ENCODE measurements at regions not wholly inside any gene's neighbourhood (a gene's known extent, or its start where the extent isn't known, plus 50 kb on each side); places are given as distances from the start of the nearest gene placed in this dataset.
A peak's percentile ranks its signal among the peaks of the same experiment; 100 is the strongest.

- H3K36me3 ChIP-seq (ENCODE audit: control insufficient read depth, insufficient read depth, low read length), result no peaks in the 10 kb centered on the region
- H3K9ac ChIP-seq (ENCODE audit: low read depth, low read length), result no peak overlapping the region
- no peak overlapping the region for H3K27ac ChIP-seq (ENCODE audit: low read depth, low read length)
- no peak overlapping the region for H3K4me3 ChIP-seq (ENCODE audit: low read depth, low read length)
- no peaks in the 10 kb centered on the region for H3K27me3 ChIP-seq (ENCODE audit: control insufficient read depth, insufficient read depth, low read length)
- no peaks in the 10 kb centered on the region for H3K4me1 ChIP-seq (ENCODE audit: control insufficient read depth, insufficient read depth, low read length)
- no peaks in the 10 kb centered on the region for H3K9me3 ChIP-seq (ENCODE audit: control insufficient read depth, insufficient read depth, low read length)
Observed at GRCh38 chr3:22469995-22470394, 719.0 kb upstream of the ZNF385D start.

GRCh38 chr3:22471557-22471956, 720.5 kb upstream of the ZNF385D start:
- Histone ChIP-seq H3K27ac (ENCODE audit: low read depth, low read length) (no peak overlapping the region), H3K27me3 (ENCODE audit: control insufficient read depth, insufficient read depth, low read length) (no peaks in the 10 kb centered on the region), H3K4me1 (ENCODE audit: control insufficient read depth, insufficient read depth, low read length) (no peaks in the 10 kb centered on the region), H3K36me3 (ENCODE audit: control insufficient read depth, insufficient read depth, low read length) (no peaks in the 10 kb centered on the region), H3K9ac (ENCODE audit: low read depth, low read length) (no peak overlapping the region), H3K9me3 (ENCODE audit: control insufficient read depth, insufficient read depth, low read length) (no peaks in the 10 kb centered on the region), H3K4me3 (ENCODE audit: low read depth, low read length) (no peak overlapping the region)

- no peak overlapping the region for H3K9ac ChIP-seq (ENCODE audit: low read depth, low read length)
Observed at GRCh38 chr3:22474706-22475445, 723.9 kb upstream of the ZNF385D start.

GRCh38 chr3:22475665-22476240, 724.7 kb upstream of the ZNF385D start:
- Histone ChIP-seq H3K4me3 (ENCODE audit: low read depth, low read length) (no peak overlapping the region), H3K9ac (ENCODE audit: low read depth, low read length) (no peak overlapping the region), H3K27me3 (ENCODE audit: control insufficient read depth, insufficient read depth, low read length) (no peaks in the 10 kb centered on the region), H3K9me3 (ENCODE audit: control insufficient read depth, insufficient read depth, low read length) (no peaks in the 10 kb centered on the region), H3K27ac (ENCODE audit: low read depth, low read length) (no peak overlapping the region), H3K36me3 (ENCODE audit: control insufficient read depth, insufficient read depth, low read length) (no peaks in the 10 kb centered on the region), H3K4me1 (ENCODE audit: control insufficient read depth, insufficient read depth, low read length) (no peaks in the 10 kb centered on the region)

More at GRCh38 chr3:22474706-22475445, 723.9 kb upstream of the ZNF385D start:
- H3K27ac ChIP-seq (ENCODE audit: low read depth, low read length), result no peak overlapping the region
- H3K36me3 ChIP-seq (ENCODE audit: control insufficient read depth, insufficient read depth, low read length), result no peaks in the 10 kb centered on the region
- H3K27me3 ChIP-seq (ENCODE audit: control insufficient read depth, insufficient read depth, low read length), result no peaks in the 10 kb centered on the region
- H3K4me3 ChIP-seq (ENCODE audit: low read depth, low read length), result no peak overlapping the region
- no peaks in the 10 kb centered on the region for H3K4me1 ChIP-seq (ENCODE audit: control insufficient read depth, insufficient read depth, low read length)
- H3K9me3 ChIP-seq (ENCODE audit: control insufficient read depth, insufficient read depth, low read length), result no peaks in the 10 kb centered on the region

GRCh38 chr3:22476976-22477375, 726.0 kb upstream of the ZNF385D start:
- Histone ChIP-seq H3K4me1 (ENCODE audit: control insufficient read depth, insufficient read depth, low read length) (no peaks in the 10 kb centered on the region), H3K9me3 (ENCODE audit: control insufficient read depth, insufficient read depth, low read length) (no peaks in the 10 kb centered on the region), H3K36me3 (ENCODE audit: control insufficient read depth, insufficient read depth, low read length) (no peaks in the 10 kb centered on the region), H3K4me3 (ENCODE audit: low read depth, low read length) (no peak overlapping the region), H3K27me3 (ENCODE audit: control insufficient read depth, insufficient read depth, low read length) (no peaks in the 10 kb centered on the region), H3K9ac (ENCODE audit: low read depth, low read length) (no peak overlapping the region), H3K27ac (ENCODE audit: low read depth, low read length) (no peak overlapping the region)

GRCh38 chr3:22485954-22486353, 717.2 kb upstream of the UBE2E2 start:
- no peaks in the 10 kb centered on the region for H3K36me3 ChIP-seq (ENCODE audit: control insufficient read depth, insufficient read depth, low read length)
- H3K4me3 ChIP-seq (ENCODE audit: low read depth, low read length), result no peak overlapping the region
- H3K9ac ChIP-seq (ENCODE audit: low read depth, low read length), result no peak overlapping the region
- no peaks in the 10 kb centered on the region for H3K27me3 ChIP-seq (ENCODE audit: control insufficient read depth, insufficient read depth, low read length)
- no peak overlapping the region for H3K27ac ChIP-seq (ENCODE audit: low read depth, low read length)
- H3K9me3 ChIP-seq (ENCODE audit: control insufficient read depth, insufficient read depth, low read length), result no peaks in the 10 kb centered on the region
- no peaks in the 10 kb centered on the region for H3K4me1 ChIP-seq (ENCODE audit: control insufficient read depth, insufficient read depth, low read length)

GRCh38 chr3:22490747-22491146, 712.4 kb upstream of the UBE2E2 start:
- no peaks in the 10 kb centered on the region for H3K36me3 ChIP-seq (ENCODE audit: control insufficient read depth, insufficient read depth, low read length)
- H3K4me1 ChIP-seq (ENCODE audit: control insufficient read depth, insufficient read depth, low read length), result peaks cover 11% of the 10 kb centered on the region
- H3K9ac ChIP-seq (ENCODE audit: low read depth, low read length), result no peak overlapping the region
- H3K27ac ChIP-seq (ENCODE audit: low read depth, low read length), result no peak overlapping the region
- no peaks in the 10 kb centered on the region for H3K9me3 ChIP-seq (ENCODE audit: control insufficient read depth, insufficient read depth, low read length)
- H3K27me3 ChIP-seq (ENCODE audit: control insufficient read depth, insufficient read depth, low read length), result peaks cover 12% of the 10 kb centered on the region
- no peak overlapping the region for H3K4me3 ChIP-seq (ENCODE audit: low read depth, low read length)

- no peak overlapping the region for H3K9ac ChIP-seq (ENCODE audit: low read depth, low read length)
- no peak overlapping the region for H3K27ac ChIP-seq (ENCODE audit: low read depth, low read length)
Observed at GRCh38 chr3:22491344-22491743, 711.8 kb upstream of the UBE2E2 start.

GRCh38 chr3:22492342-22492741, 710.8 kb upstream of the UBE2E2 start:
- no peak overlapping the region for H3K4me3 ChIP-seq (ENCODE audit: low read depth, low read length)
- H3K27ac ChIP-seq (ENCODE audit: low read depth, low read length), result no peak overlapping the region
- H3K4me1 ChIP-seq (ENCODE audit: control insufficient read depth, insufficient read depth, low read length), result peaks cover 12% of the 10 kb centered on the region
- H3K27me3 ChIP-seq (ENCODE audit: control insufficient read depth, insufficient read depth, low read length), result peaks cover 26% of the 10 kb centered on the region
- H3K9ac ChIP-seq (ENCODE audit: low read depth, low read length), result no peak overlapping the region
- H3K36me3 ChIP-seq (ENCODE audit: control insufficient read depth, insufficient read depth, low read length), result no peaks in the 10 kb centered on the region
- H3K9me3 ChIP-seq (ENCODE audit: control insufficient read depth, insufficient read depth, low read length), result no peaks in the 10 kb centered on the region

More at GRCh38 chr3:22491344-22491743, 711.8 kb upstream of the UBE2E2 start:
- no peaks in the 10 kb centered on the region for H3K36me3 ChIP-seq (ENCODE audit: control insufficient read depth, insufficient read depth, low read length)
- H3K4me1 ChIP-seq (ENCODE audit: control insufficient read depth, insufficient read depth, low read length), result peaks cover 12% of the 10 kb centered on the region
- no peaks in the 10 kb centered on the region for H3K9me3 ChIP-seq (ENCODE audit: control insufficient read depth, insufficient read depth, low read length)
- no peak overlapping the region for H3K4me3 ChIP-seq (ENCODE audit: low read depth, low read length)
- H3K27me3 ChIP-seq (ENCODE audit: control insufficient read depth, insufficient read depth, low read length), result peaks cover 16% of the 10 kb centered on the region

GRCh38 chr3:22495241-22495640, 707.9 kb upstream of the UBE2E2 start:
- Histone ChIP-seq H3K27me3 (ENCODE audit: control insufficient read depth, insufficient read depth, low read length) (peaks cover 29% of the 10 kb centered on the region), H3K9ac (ENCODE audit: low read depth, low read length) (no peak overlapping the region), H3K4me3 (ENCODE audit: low read depth, low read length) (peak overlapping the region; percentile 2; the same call in 1 of the 2 replicates), H3K36me3 (ENCODE audit: control insufficient read depth, insufficient read depth, low read length) (no peaks in the 10 kb centered on the region), H3K9me3 (ENCODE audit: control insufficient read depth, insufficient read depth, low read length) (no peaks in the 10 kb centered on the region), H3K27ac (ENCODE audit: low read depth, low read length) (no peak overlapping the region), H3K4me1 (ENCODE audit: control insufficient read depth, insufficient read depth, low read length) (peaks cover 12% of the 10 kb centered on the region)

- Histone ChIP-seq H3K9ac (ENCODE audit: low read depth, low read length) (no peak overlapping the region), H3K9me3 (ENCODE audit: control insufficient read depth, insufficient read depth, low read length) (no peaks in the 10 kb centered on the region), H3K36me3 (ENCODE audit: control insufficient read depth, insufficient read depth, low read length) (no peaks in the 10 kb centered on the region)
Observed at GRCh38 chr3:22495791-22496190, 707.3 kb upstream of the UBE2E2 start.

More at GRCh38 chr3:22495791-22496190, 707.3 kb upstream of the UBE2E2 start:
- Histone ChIP-seq H3K27me3 (ENCODE audit: control insufficient read depth, insufficient read depth, low read length) (peaks cover 29% of the 10 kb centered on the region), H3K4me1 (ENCODE audit: control insufficient read depth, insufficient read depth, low read length) (peaks cover 12% of the 10 kb centered on the region), H3K27ac (ENCODE audit: low read depth, low read length) (no peak overlapping the region), H3K4me3 (ENCODE audit: low read depth, low read length) (no peak overlapping the region)
